ENCODE measurements at regions not wholly inside any gene's neighbourhood (a gene's known extent, or its start where the extent isn't known, plus 50 kb on each side); places are given as distances from the start of the nearest gene placed in this dataset.
"Not testable (repeated sequence)": the region's sequence is repeated elsewhere in the genome, so short reads cannot be mapped to it uniquely, and the experiment has no call there.

GRCh38 chr7:68862261-68862660 is 736.0 kb upstream of the AUTS2 start:
- H3K4me1 ChIP-seq (ENCODE audit: control extremely low read depth in 1 of 4, control insufficient read depth in 4 of 4, insufficient read depth in 4 of 4, low read length in 3 of 4) = no peaks in the 10 kb centered on the region
- no peaks in the 10 kb centered on the region for H3K9me3 ChIP-seq (ENCODE audit: control extremely low read depth in 1 of 5, control insufficient read depth in 4 of 5, insufficient read depth in 2 of 5, low read depth in 1 of 5, low read length in 4 of 5)
- no peak for DNase-seq
- POLR2A ChIA-PET = no interaction called here
- CTCF ChIA-PET = no interaction called here
- WGBS (ENCODE audit: insufficient coverage) = 96% methylated on average over 4 of the region's 6 CpGs
- no peak overlapping the region for H3K27ac ChIP-seq (ENCODE audit: insufficient read depth in 1 of 2, low read depth in 1 of 2, low read length in 2 of 2, poor library complexity in 1 of 2, severe bottlenecking in 2 of 2)
- H3K4me3 ChIP-seq (ENCODE audit: control insufficient read depth in 1 of 7, extremely low read depth in 1 of 7, insufficient read depth in 4 of 7, low read depth in 2 of 7, low read length in 6 of 7) = no peak overlapping the region
- H3K36me3 ChIP-seq (ENCODE audit: control insufficient read depth in 4 of 4, insufficient read depth in 4 of 4, low read length in 3 of 4) = no peaks in the 10 kb centered on the region
- no peaks in the 10 kb centered on the region for H3K27me3 ChIP-seq (replicated peaks in 2 of 5; ENCODE audit: control insufficient read depth in 4 of 5, insufficient read depth in 5 of 5, low read length in 4 of 5)

- POLR2A ChIA-PET = no interaction called here
- Histone ChIP-seq H3K27me3 (replicated peaks in 2 of 5; ENCODE audit: control insufficient read depth in 4 of 5, insufficient read depth in 5 of 5, low read length in 4 of 5) (no peaks in the 10 kb centered on the region), H3K9me3 (ENCODE audit: control extremely low read depth in 1 of 5, control insufficient read depth in 4 of 5, insufficient read depth in 2 of 5, low read depth in 1 of 5, low read length in 4 of 5) (no peaks in the 10 kb centered on the region), H3K27ac (ENCODE audit: insufficient read depth in 1 of 2, low read depth in 1 of 2, low read length in 2 of 2, poor library complexity in 1 of 2, severe bottlenecking in 2 of 2) (no peak overlapping the region), H3K36me3 (ENCODE audit: control insufficient read depth in 4 of 4, insufficient read depth in 4 of 4, low read length in 3 of 4) (no peaks in the 10 kb centered on the region), H3K4me3 (ENCODE audit: control insufficient read depth in 1 of 7, extremely low read depth in 1 of 7, insufficient read depth in 4 of 7, low read depth in 2 of 7, low read length in 6 of 7) (no peak overlapping the region), H3K4me1 (ENCODE audit: control extremely low read depth in 1 of 4, control insufficient read depth in 4 of 4, insufficient read depth in 4 of 4, low read length in 3 of 4) (no peaks in the 10 kb centered on the region)
- DNase-seq = no peak
- CTCF ChIA-PET = no interaction called here
- WGBS (ENCODE audit: insufficient coverage) = 100% methylated on average over 4 of the region's 4 CpGs
These were observed 735.5 kb upstream of the AUTS2 start for GRCh38 chr7:68862736-68863135.

DNA sequence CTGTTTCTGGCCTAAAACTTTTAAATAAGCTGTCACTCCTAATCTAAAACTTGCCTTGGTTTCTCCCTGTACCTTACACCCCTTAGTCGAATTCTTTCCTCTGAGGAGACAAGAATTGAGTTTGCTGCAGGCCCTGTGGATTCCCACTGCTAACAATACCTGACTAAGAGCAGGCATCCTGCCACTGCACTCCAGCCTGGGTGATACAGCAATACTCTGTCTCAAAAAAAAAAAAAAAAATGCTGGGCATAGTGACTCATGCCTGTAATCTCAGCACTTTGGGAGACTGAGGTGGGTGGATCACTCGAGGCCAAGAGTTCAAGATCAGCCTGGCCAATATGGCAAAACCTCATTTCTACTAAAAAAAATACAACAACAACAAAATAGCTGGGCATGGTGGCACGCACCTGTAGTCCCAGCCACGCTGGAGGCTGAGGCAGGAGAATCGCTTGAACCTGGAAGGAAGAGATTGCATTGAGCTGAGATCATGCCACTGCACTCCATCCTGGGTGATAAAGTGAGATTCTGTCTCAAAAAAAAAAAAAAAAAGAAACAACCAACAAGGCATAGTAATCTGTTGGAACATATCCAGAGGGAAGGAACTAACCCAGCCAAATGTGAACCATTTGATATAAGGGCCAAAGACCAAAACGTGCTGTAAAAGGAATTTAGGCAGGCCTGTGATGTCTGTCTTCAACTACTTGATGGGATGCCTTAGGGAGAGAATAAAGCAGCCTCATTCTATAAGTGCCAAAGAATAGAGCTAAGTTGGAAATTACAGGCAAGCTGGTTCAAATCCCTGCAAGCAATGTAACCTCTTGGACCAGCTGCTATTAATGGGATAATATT is 732.7 kb upstream of the AUTS2 start:
- DNase-seq = no peak
- H3K27me3 ChIP-seq (replicated peaks in 2 of 5; ENCODE audit: control insufficient read depth in 4 of 5, insufficient read depth in 5 of 5, low read length in 4 of 5) = no peaks in the 10 kb centered on the region
- H3K36me3 ChIP-seq (ENCODE audit: control insufficient read depth in 4 of 4, insufficient read depth in 4 of 4, low read length in 3 of 4) = no peaks in the 10 kb centered on the region
- CTCF ChIA-PET = no interaction called here
- H3K4me3 ChIP-seq (ENCODE audit: control insufficient read depth in 1 of 7, extremely low read depth in 1 of 7, insufficient read depth in 4 of 7, low read depth in 2 of 7, low read length in 6 of 7) = no peak overlapping the region
- POLR2A ChIA-PET = interaction anchor here (0.6 kb wide), 1 partner anchor 204 kb away, joined by 3 read pairs; no protein-coding TSS in a partner anchor
- no peaks in the 10 kb centered on the region for H3K9me3 ChIP-seq (ENCODE audit: control extremely low read depth in 1 of 5, control insufficient read depth in 4 of 5, insufficient read depth in 2 of 5, low read depth in 1 of 5, low read length in 4 of 5)
- 81% methylated on average over 2 of the region's 6 CpGs for WGBS (ENCODE audit: insufficient coverage)
- H3K27ac ChIP-seq (ENCODE audit: insufficient read depth in 1 of 2, low read depth in 1 of 2, low read length in 2 of 2, poor library complexity in 1 of 2, severe bottlenecking in 2 of 2) = no peak overlapping the region
- H3K4me1 ChIP-seq (ENCODE audit: control extremely low read depth in 1 of 4, control insufficient read depth in 4 of 4, insufficient read depth in 4 of 4, low read length in 3 of 4) = no peaks in the 10 kb centered on the region

GRCh38 chr7:68866200-68866570 is 732.1 kb upstream of the AUTS2 start:
- POLR2A ChIA-PET = no interaction called here
- CTCF ChIA-PET = no interaction called here

DNA sequence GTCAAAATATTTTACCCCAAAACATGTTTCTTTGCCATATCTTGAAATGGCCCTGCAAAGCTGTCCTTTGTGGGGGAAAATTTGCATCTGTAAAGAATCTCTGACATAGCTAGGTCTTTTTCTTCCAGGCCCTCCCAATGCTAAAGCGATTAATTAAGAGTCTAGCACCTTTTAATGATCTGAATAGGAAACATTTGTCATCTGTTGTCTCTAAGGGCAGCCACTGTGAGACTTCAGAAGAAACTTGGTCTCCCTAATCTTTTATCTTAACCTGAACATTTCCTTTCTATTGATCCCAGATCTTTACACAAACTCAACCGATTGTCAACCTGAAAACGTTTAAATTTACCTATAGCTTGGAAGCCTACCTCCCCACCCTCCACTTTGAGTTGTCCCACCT is 731.6 kb upstream of the AUTS2 start:
- H3K4me3 ChIP-seq (ENCODE audit: control insufficient read depth in 1 of 7, extremely low read depth in 1 of 7, insufficient read depth in 4 of 7, low read depth in 2 of 7, low read length in 6 of 7); H3K27ac ChIP-seq (ENCODE audit: insufficient read depth in 1 of 2, low read depth in 1 of 2, low read length in 2 of 2, poor library complexity in 1 of 2, severe bottlenecking in 2 of 2); CTCF ChIA-PET; H3K27me3 ChIP-seq (replicated peaks in 2 of 5; ENCODE audit: control insufficient read depth in 4 of 5, insufficient read depth in 5 of 5, low read length in 4 of 5); DNase-seq; H3K36me3 ChIP-seq (ENCODE audit: control insufficient read depth in 4 of 4, insufficient read depth in 4 of 4, low read length in 3 of 4); POLR2A ChIA-PET; H3K4me1 ChIP-seq (ENCODE audit: control extremely low read depth in 1 of 4, control insufficient read depth in 4 of 4, insufficient read depth in 4 of 4, low read length in 3 of 4); H3K9me3 ChIP-seq (ENCODE audit: control extremely low read depth in 1 of 5, control insufficient read depth in 4 of 5, insufficient read depth in 2 of 5, low read depth in 1 of 5, low read length in 4 of 5): not testable (repeated sequence)
- 90% methylated on average over 2 of the region's 3 CpGs for WGBS (ENCODE audit: insufficient coverage)

More at GRCh38 chr7:68866200-68866570, 732.1 kb upstream of the AUTS2 start:
- Histone ChIP-seq H3K4me1 (ENCODE audit: control extremely low read depth in 1 of 4, control insufficient read depth in 4 of 4, insufficient read depth in 4 of 4, low read length in 3 of 4) (no peaks in the 10 kb centered on the region), H3K27me3 (replicated peaks in 2 of 5; ENCODE audit: control insufficient read depth in 4 of 5, insufficient read depth in 5 of 5, low read length in 4 of 5) (no peaks in the 10 kb centered on the region), H3K4me3 (ENCODE audit: control insufficient read depth in 1 of 7, extremely low read depth in 1 of 7, insufficient read depth in 4 of 7, low read depth in 2 of 7, low read length in 6 of 7) (no peak overlapping the region), H3K27ac (ENCODE audit: insufficient read depth in 1 of 2, low read depth in 1 of 2, low read length in 2 of 2, poor library complexity in 1 of 2, severe bottlenecking in 2 of 2) (no peak overlapping the region), H3K36me3 (ENCODE audit: control insufficient read depth in 4 of 4, insufficient read depth in 4 of 4, low read length in 3 of 4) (no peaks in the 10 kb centered on the region), H3K9me3 (ENCODE audit: control extremely low read depth in 1 of 5, control insufficient read depth in 4 of 5, insufficient read depth in 2 of 5, low read depth in 1 of 5, low read length in 4 of 5) (no peaks in the 10 kb centered on the region)
- 78% methylated on average over 4 of the region's 4 CpGs for WGBS (ENCODE audit: insufficient coverage)
- DNase-seq = no peak

GRCh38 chr7:68868978-68869377 is 729.3 kb upstream of the AUTS2 start:
- H3K4me3 ChIP-seq (ENCODE audit: control insufficient read depth in 1 of 7, extremely low read depth in 1 of 7, insufficient read depth in 4 of 7, low read depth in 2 of 7, low read length in 6 of 7) = no peak overlapping the region
- H3K27me3 ChIP-seq (replicated peaks in 2 of 5; ENCODE audit: control insufficient read depth in 4 of 5, insufficient read depth in 5 of 5, low read length in 4 of 5) = no peaks in the 10 kb centered on the region
- H3K9me3 ChIP-seq (ENCODE audit: control extremely low read depth in 1 of 5, control insufficient read depth in 4 of 5, insufficient read depth in 2 of 5, low read depth in 1 of 5, low read length in 4 of 5) = no peaks in the 10 kb centered on the region
- no peak for DNase-seq
- no peak overlapping the region for H3K27ac ChIP-seq (ENCODE audit: insufficient read depth in 1 of 2, low read depth in 1 of 2, low read length in 2 of 2, poor library complexity in 1 of 2, severe bottlenecking in 2 of 2)
- H3K4me1 ChIP-seq (ENCODE audit: control extremely low read depth in 1 of 4, control insufficient read depth in 4 of 4, insufficient read depth in 4 of 4, low read length in 3 of 4) = no peaks in the 10 kb centered on the region
- ChIA-PET POLR2A (no interaction called here), CTCF (no interaction called here)
- WGBS (ENCODE audit: insufficient coverage) = 88% methylated on average over 3 of the region's 6 CpGs
- H3K36me3 ChIP-seq (ENCODE audit: control insufficient read depth in 4 of 4, insufficient read depth in 4 of 4, low read length in 3 of 4) = no peaks in the 10 kb centered on the region

DNA sequence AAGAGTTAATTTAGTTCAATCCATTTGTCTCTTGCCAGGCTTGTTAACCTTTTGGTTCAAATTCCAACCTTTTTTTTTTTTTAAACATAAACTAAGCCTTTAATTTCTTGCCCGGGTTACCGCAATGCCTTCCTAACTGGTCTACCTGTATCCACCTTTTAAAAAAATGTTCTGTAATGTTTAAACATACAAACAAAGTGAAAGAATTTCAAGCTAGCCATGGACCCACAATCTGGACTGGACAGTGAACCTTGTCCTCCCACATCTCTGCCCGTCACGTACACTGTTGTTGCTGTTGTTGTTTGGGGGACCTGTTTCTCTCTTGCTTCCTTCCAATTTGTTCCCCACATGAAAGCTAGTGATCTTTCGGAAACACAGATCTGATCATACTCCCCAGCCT is 724.7 kb upstream of the AUTS2 start:
- WGBS (ENCODE audit: insufficient coverage) = 100% methylated on average over 1 of the region's 5 CpGs
- no peak overlapping the region for H3K27ac ChIP-seq (ENCODE audit: insufficient read depth in 1 of 2, low read depth in 1 of 2, low read length in 2 of 2, poor library complexity in 1 of 2, severe bottlenecking in 2 of 2)
- H3K4me3 ChIP-seq (ENCODE audit: control insufficient read depth in 1 of 7, extremely low read depth in 1 of 7, insufficient read depth in 4 of 7, low read depth in 2 of 7, low read length in 6 of 7) = no peak overlapping the region
- ChIA-PET CTCF (interaction anchor here (0.6 kb wide), 1 partner anchor 338 kb away, joined by 3 read pairs; no protein-coding TSS in a partner anchor), POLR2A (no interaction called here)
- no peaks in the 10 kb centered on the region for H3K9me3 ChIP-seq (ENCODE audit: control extremely low read depth in 1 of 5, control insufficient read depth in 4 of 5, insufficient read depth in 2 of 5, low read depth in 1 of 5, low read length in 4 of 5)
- H3K4me1 ChIP-seq (ENCODE audit: control extremely low read depth in 1 of 4, control insufficient read depth in 4 of 4, insufficient read depth in 4 of 4, low read length in 3 of 4) = no peaks in the 10 kb centered on the region
- no peaks in the 10 kb centered on the region for H3K36me3 ChIP-seq (ENCODE audit: control insufficient read depth in 4 of 4, insufficient read depth in 4 of 4, low read length in 3 of 4)
- DNase-seq = no peak
- no peaks in the 10 kb centered on the region for H3K27me3 ChIP-seq (replicated peaks in 2 of 5; ENCODE audit: control insufficient read depth in 4 of 5, insufficient read depth in 5 of 5, low read length in 4 of 5)
